HUES48 (cell line): ENCODE measurements at regions not wholly inside any gene's neighbourhood (a gene's known extent, or its start where the extent isn't known, plus 50 kb on each side); places are given as distances from the start of the nearest gene placed in this dataset.
"Not testable (repeated sequence)": the region's sequence is repeated elsewhere in the genome, so short reads cannot be mapped to it uniquely, and the experiment has no call there.

Experiments used
- H3K27ac ChIP-seq: one replicate; pipeline ENCODE4 v1.7.0; 2013; ENCODE audit warnings: low read depth, low read length, inconsistent platforms
- H3K27me3 ChIP-seq: 2 replicates; pipeline ENCODE4 v1.6.1; 2013; ENCODE audit warnings: mild to moderate bottlenecking, low read length; ENCODE audit not compliant: control insufficient read depth, insufficient read depth
- H3K36me3 ChIP-seq: 2 replicates; pipeline ENCODE4 v1.6.1; 2013; ENCODE audit warnings: low read length; ENCODE audit not compliant: control insufficient read depth, insufficient read depth
- H3K4me1 ChIP-seq: 2 replicates; pipeline ENCODE4 v1.6.1; 2013; ENCODE audit warnings: mild to moderate bottlenecking, low read length; ENCODE audit not compliant: control insufficient read depth, insufficient read depth
- H3K4me3 ChIP-seq: 2 replicates; pipeline ENCODE4 v1.5.1; 2013; ENCODE audit warnings: mild to moderate bottlenecking, low read depth, low read length
- H3K9ac ChIP-seq: 2 replicates; pipeline ENCODE4 v1.6.1; 2013; ENCODE audit warnings: mild to moderate bottlenecking, low read depth, low read length, moderate library complexity
- H3K9me3 ChIP-seq: 2 replicates; pipeline ENCODE4 v1.6.1; 2013; ENCODE audit warnings: low read length; ENCODE audit not compliant: control insufficient read depth, insufficient read depth

- H3K27me3 ChIP-seq, H3K9ac ChIP-seq, H3K36me3 ChIP-seq, H3K4me1 ChIP-seq, H3K9me3 ChIP-seq, H3K4me3 ChIP-seq, H3K27ac ChIP-seq: not testable (repeated sequence)
Observed at GRCh38 chr1:800397-800796, 113.9 kb upstream of the OR4F16 start.

GRCh38 chr1:804378-805115 is 118.1 kb upstream of the OR4F16 start:
- not testable (repeated sequence) for H3K9me3 ChIP-seq, H3K27me3 ChIP-seq, H3K36me3 ChIP-seq, H3K27ac ChIP-seq, H3K4me1 ChIP-seq, H3K4me3 ChIP-seq, H3K9ac ChIP-seq

GRCh38 chr1:805310-805709 is 118.4 kb upstream of the SAMD11 start:
- not testable (repeated sequence) for H3K9ac ChIP-seq, H3K4me1 ChIP-seq, H3K4me3 ChIP-seq, H3K9me3 ChIP-seq, H3K36me3 ChIP-seq, H3K27me3 ChIP-seq, H3K27ac ChIP-seq

GRCh38 chr1:807066-807465 is 116.7 kb upstream of the SAMD11 start:
- not testable (repeated sequence) for H3K4me3 ChIP-seq, H3K36me3 ChIP-seq, H3K9me3 ChIP-seq, H3K4me1 ChIP-seq, H3K27ac ChIP-seq, H3K27me3 ChIP-seq, H3K9ac ChIP-seq

GRCh38 chr1:807699-808390 is 115.9 kb upstream of the SAMD11 start:
- H3K9ac ChIP-seq, H3K36me3 ChIP-seq, H3K27ac ChIP-seq, H3K4me1 ChIP-seq, H3K9me3 ChIP-seq, H3K4me3 ChIP-seq, H3K27me3 ChIP-seq: not testable (repeated sequence)

- not testable (repeated sequence) for H3K9me3 ChIP-seq, H3K36me3 ChIP-seq, H3K27me3 ChIP-seq, H3K9ac ChIP-seq, H3K4me1 ChIP-seq, H3K4me3 ChIP-seq, H3K27ac ChIP-seq
Observed at GRCh38 chr1:810949-811348, 112.8 kb upstream of the SAMD11 start.

GRCh38 chr1:812535-813127 is 111.1 kb upstream of the SAMD11 start:
- not testable (repeated sequence) for H3K36me3 ChIP-seq

GRCh38 chr1:814543-814942 is 109.2 kb upstream of the SAMD11 start:
- not testable (repeated sequence) for H3K4me3 ChIP-seq, H3K27me3 ChIP-seq, H3K4me1 ChIP-seq, H3K9me3 ChIP-seq, H3K27ac ChIP-seq, H3K9ac ChIP-seq, H3K36me3 ChIP-seq

More at GRCh38 chr1:812535-813127, 111.1 kb upstream of the SAMD11 start:
- H3K9ac ChIP-seq, H3K27me3 ChIP-seq, H3K27ac ChIP-seq, H3K4me1 ChIP-seq, H3K9me3 ChIP-seq, H3K4me3 ChIP-seq: not testable (repeated sequence)

GRCh38 chr1:815147-815922 is 108.4 kb upstream of the SAMD11 start:
- not testable (repeated sequence) for H3K9ac ChIP-seq, H3K9me3 ChIP-seq

GRCh38 chr1:817071-817599 is 106.6 kb upstream of the SAMD11 start:
- H3K4me3 ChIP-seq, H3K9ac ChIP-seq, H3K27ac ChIP-seq, H3K27me3 ChIP-seq, H3K9me3 ChIP-seq, H3K36me3 ChIP-seq, H3K4me1 ChIP-seq: not testable (repeated sequence)

More at GRCh38 chr1:815147-815922, 108.4 kb upstream of the SAMD11 start:
- H3K36me3 ChIP-seq, H3K4me3 ChIP-seq, H3K4me1 ChIP-seq, H3K27ac ChIP-seq, H3K27me3 ChIP-seq: not testable (repeated sequence)
